Skeletal muscle tissue (tissue), 3 donors: ENCODE measurements at regions not wholly inside any gene's neighbourhood (a gene's known extent, or its start where the extent isn't known, plus 50 kb on each side); places are given as distances from the start of the nearest gene placed in this dataset.

Experiments used
- H3K27ac ChIP-seq: one replicate; pipeline ENCODE4 v1.7.0; 2013; ENCODE audit warnings: mild to moderate bottlenecking, low read depth, low read length, inconsistent platforms
- H3K27me3 ChIP-seq, 3 donors: one replicate each; pipeline ENCODE4 v1.7.0; 2013; ENCODE audit warnings: low read length in 3 of 3; ENCODE audit not compliant: control insufficient read depth in 3 of 3, insufficient read depth in 3 of 3
- H3K36me3 ChIP-seq, 3 donors: one replicate each; pipeline ENCODE4 v1.7.0; 2013; ENCODE audit warnings: low read length in 3 of 3; ENCODE audit not compliant: control insufficient read depth in 3 of 3, insufficient read depth in 3 of 3
- H3K4me1 ChIP-seq, 3 donors: one replicate each; pipeline ENCODE4 v1.7.0; 2013; ENCODE audit warnings: low read length in 3 of 3, mild to moderate bottlenecking in 3 of 3; ENCODE audit not compliant: control insufficient read depth in 3 of 3, insufficient read depth in 3 of 3
- H3K4me3 ChIP-seq, 3 donors: one replicate each; pipeline ENCODE4 v1.7.0; 2013; ENCODE audit warnings: low read length in 3 of 3
- H3K9ac ChIP-seq, 3 donors: one replicate each; pipeline ENCODE4 v1.7.0; 2013; ENCODE audit warnings: low read length in 3 of 3, mild to moderate bottlenecking in 3 of 3, moderate library complexity in 2 of 3, low read depth in 1 of 3
- H3K9me3 ChIP-seq, 3 donors: one replicate each; pipeline ENCODE4 v1.7.0; 2013; ENCODE audit warnings: low read length in 3 of 3; ENCODE audit not compliant: control insufficient read depth in 3 of 3
- donor health status: Osteomylitis.

DNA sequence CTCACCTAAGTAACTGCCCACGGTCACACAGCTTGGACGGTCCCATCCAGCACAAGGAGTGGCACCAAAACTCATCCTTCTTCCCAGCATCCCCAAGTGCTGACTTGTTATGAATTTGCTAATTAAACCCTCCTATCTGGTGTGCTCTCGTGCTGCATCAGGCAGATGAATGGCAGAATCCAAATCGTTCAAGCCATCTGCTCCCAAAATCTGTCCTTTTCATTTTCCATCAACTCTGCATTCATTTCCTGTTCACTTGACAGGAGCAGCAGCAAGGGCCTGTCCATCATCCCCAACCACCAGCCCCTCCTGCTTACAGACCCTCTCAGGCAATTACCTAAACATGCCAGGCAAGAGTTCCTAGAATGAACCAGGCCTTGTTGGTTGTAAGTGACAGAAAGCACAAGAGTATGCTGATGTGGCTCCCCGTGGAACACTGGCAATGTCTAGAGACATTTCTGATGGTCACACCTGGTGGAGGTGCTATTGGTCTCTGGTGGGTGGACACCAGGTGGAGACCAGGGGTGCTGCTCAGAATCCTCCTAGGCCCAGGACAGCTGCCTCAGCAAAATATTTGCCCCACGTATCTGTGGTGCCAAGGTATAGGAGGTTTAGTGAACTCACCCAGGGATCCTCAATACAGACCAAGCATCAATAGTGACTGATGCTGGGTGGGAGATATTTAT, 832.5 kb downstream of the TBC1D22A start:
- Histone ChIP-seq H3K9ac (no peak overlapping the region), H3K27ac (no peak overlapping the region), H3K4me1 (no peaks in the 10 kb centered on the region), H3K36me3 (no peaks in the 10 kb centered on the region), H3K27me3 (peaks cover 0 to 20% (median 2%) of the 10 kb centered on the region in 3 donors), H3K4me3 (no peak overlapping the region), H3K9me3 (no peaks in the 10 kb centered on the region)

DNA sequence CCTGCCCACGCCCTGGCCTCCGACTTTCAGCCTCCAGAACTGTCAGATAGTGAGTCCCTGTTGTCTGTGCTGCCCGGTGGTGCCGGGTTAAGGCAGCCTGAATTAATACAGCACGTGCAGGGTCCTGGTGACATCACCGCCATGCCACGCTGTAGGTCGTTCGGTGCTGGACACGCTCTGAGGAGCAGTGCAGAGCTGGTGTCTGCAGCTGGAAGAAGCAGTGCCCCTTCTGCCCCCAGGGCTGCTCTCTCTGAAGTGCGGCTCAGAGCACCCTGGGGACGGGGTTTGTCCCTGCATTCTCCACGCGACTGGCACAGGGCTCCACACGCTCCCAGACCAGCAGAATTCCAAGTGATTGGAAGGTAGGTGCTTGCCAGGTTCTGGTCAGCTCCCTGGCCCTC, 831.5 kb downstream of the TBC1D22A start:
- H3K4me3 ChIP-seq: no peak overlapping the region
- no peak overlapping the region for H3K9ac ChIP-seq
- no peak overlapping the region for H3K27ac ChIP-seq
- peaks cover 0 to 20% (median 2%) of the 10 kb centered on the region in 3 donors for H3K27me3 ChIP-seq
- no peaks in the 10 kb centered on the region for H3K4me1 ChIP-seq
- H3K9me3 ChIP-seq: no peaks in the 10 kb centered on the region
- no peaks in the 10 kb centered on the region for H3K36me3 ChIP-seq

DNA sequence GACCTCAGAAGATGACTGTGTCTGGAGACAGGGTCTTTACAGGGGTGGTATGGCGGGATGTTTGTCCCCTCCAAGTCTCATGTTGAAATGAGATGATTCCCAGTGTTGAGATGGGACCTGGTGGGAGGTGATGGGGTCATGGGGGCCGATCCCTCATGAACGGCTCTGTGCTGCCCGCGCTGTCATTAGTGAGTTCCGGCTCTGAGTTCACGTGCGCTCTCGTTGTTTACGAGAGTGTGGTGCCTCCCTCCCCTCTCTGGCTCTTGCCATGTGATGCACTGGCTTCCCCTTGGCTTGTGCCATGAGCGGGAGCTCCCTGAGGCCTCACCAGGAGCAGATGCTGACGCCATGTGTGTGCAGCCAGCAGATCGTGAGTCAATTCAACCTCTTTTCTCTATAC, 830.8 kb downstream of the TBC1D22A start:
- H3K9ac ChIP-seq: no peak overlapping the region
- H3K27me3 ChIP-seq: peaks cover 0 to 25% (median 2%) of the 10 kb centered on the region in 3 donors
- no peaks in the 10 kb centered on the region for H3K4me1 ChIP-seq
- H3K27ac ChIP-seq: no peak overlapping the region
- no peaks in the 10 kb centered on the region for H3K9me3 ChIP-seq
- no peak overlapping the region for H3K4me3 ChIP-seq
- no peaks in the 10 kb centered on the region for H3K36me3 ChIP-seq

DNA sequence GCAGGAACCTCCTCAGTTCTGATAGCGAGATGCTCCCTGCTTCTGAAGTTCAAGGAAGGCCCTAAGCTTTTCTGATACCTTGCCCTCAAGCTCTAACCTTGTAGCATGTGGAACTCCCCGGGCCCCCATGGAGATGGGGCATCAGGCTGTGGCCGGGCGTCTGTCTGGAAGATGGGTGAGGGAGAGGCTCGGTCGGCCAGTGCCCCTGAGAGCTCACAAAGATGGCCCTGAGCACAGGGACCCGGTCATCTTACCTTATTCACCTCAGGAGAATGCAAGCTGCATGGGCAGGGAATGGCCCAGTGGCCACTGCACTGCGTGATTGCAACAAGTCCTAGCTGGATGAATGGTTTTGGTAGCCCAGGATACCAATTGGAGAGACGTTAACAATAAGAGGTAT, 830.3 kb downstream of the TBC1D22A start:
- Histone ChIP-seq H3K4me3 (no peak overlapping the region), H3K27me3 (peaks cover 0 to 25% (median 2%) of the 10 kb centered on the region in 3 donors), H3K36me3 (no peaks in the 10 kb centered on the region)

DNA sequence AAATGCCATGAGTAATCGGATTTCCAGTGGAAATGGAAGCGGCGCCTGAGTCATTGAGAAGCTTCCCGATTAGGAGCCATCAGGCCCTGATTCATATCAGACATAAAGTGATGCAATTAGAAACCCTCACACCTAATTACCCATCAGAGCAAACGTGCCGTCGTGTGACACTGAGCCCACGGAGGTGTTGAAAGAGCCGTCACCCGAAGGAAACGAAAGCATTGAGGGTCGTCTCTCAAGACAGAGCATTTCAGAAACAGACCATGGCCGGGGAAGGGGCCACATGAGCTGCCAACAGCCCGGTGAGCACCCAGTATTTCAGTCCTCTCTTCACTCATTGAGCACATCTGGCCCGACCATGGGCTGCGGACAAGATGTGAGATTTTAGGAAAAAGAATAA, 829.3 kb downstream of the TBC1D22A start:
- H3K9me3 ChIP-seq: no peaks in the 10 kb centered on the region
- H3K4me1 ChIP-seq: no peaks in the 10 kb centered on the region
- no peak overlapping the region for H3K9ac ChIP-seq
- H3K27ac ChIP-seq: no peak overlapping the region
- H3K4me3 ChIP-seq: no peak overlapping the region
- no peaks in the 10 kb centered on the region for H3K36me3 ChIP-seq
- H3K27me3 ChIP-seq: peaks cover 0 to 21% (median 2%) of the 10 kb centered on the region in 3 donors

More for the DNA sequence above, 830.3 kb downstream of the TBC1D22A start:
- Histone ChIP-seq H3K9ac (no peak overlapping the region), H3K9me3 (no peaks in the 10 kb centered on the region), H3K27ac (no peak overlapping the region), H3K4me1 (no peaks in the 10 kb centered on the region)

DNA sequence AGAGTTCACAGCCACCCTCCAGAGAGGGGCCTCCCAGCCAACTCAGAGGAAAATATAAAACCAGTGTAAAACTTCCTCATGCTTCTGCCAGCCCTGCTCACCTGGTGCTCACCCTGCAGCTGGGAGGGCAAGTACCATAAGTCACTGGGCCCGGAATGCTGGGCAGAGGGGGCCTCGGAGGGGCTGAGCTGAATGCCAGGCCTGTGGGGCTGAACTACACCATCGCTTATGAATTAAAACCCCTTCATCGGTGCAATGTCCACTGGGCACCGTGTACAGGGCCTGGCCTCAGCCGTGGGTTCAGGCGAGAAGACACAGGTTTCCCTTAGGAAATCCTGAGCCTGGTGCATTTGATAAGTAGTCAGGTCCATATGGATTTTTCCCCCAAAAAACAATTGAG, 828.6 kb downstream of the TBC1D22A start:
- Histone ChIP-seq H3K9me3 (no peaks in the 10 kb centered on the region), H3K4me3 (no peak overlapping the region), H3K9ac (no peak overlapping the region), H3K36me3 (no peaks in the 10 kb centered on the region), H3K27me3 (peaks cover 0 to 21% (median 0%) of the 10 kb centered on the region in 3 donors), H3K4me1 (no peaks in the 10 kb centered on the region), H3K27ac (no peak overlapping the region)

DNA sequence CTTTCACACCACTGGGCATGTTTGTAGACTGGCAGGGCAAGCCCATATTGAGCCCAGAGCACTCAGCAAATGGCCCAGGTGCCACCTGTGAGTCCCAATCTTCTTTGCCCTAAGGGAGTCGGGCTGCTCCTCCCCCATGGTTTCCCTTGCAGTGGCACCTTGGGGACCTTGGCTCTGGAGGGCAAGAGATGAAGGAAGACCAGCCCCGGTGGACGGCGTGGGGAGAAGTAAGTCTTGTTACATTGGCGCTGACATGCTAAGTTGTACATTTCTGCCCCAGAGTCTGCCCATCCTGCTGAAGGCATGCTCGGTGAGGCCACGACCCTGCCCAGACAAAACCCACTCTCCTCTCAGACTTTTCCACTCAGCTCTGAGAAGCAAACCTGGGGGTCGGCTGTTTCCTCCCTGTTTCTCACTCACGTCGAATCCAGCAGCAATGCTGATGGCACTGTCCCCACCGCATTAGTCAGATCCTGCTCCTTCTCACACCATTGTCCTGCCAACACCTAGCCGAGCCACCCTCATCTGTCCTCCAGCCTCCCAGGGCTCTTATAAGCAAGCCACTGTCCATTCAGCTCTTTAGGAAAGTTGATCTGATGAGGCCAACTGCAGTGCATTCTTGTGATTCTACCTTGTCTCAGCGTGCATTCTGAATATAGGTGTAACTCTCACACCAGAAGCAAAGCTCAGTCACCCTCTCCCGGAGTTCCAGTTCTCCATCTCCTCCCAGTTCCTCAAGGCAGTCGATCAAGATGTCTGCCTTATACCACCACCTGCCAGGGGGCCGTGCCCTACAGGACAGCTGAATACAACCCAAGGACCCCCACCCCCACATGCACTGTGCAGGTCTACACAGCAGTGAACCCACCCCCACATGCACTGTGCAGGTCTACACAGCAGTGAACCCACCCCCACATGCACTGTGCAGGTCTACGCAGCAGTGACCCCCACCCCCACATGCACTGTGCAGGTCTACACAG, 827.1 kb downstream of the TBC1D22A start:
- Histone ChIP-seq H3K4me3 (no peak overlapping the region), H3K9ac (no peak overlapping the region), H3K27ac (no peak overlapping the region), H3K9me3 (no peaks in the 10 kb centered on the region), H3K36me3 (no peaks in the 10 kb centered on the region), H3K4me1 (no peaks in the 10 kb centered on the region), H3K27me3 (peaks cover 0 to 20% (median 0%) of the 10 kb centered on the region in 3 donors)

DNA sequence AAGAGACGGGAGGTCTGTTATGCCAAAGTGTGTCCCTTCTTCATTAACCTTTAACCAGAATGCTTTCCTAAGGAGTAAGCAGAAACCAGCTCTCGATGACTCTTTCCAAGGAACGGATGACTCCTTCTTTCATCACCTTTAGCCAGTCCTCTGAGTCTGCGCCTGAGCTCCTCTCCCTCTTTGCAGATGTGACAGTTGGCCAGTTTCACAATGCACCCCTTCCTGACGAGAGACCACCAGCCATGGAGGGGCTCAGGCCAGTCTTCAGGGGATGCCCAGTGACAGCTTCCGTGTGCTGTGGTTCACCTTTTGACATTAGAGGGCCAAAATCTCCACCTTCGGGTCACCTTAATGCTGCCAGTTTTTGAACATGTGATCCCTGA, 826.1 kb downstream of the TBC1D22A start:
- Histone ChIP-seq H3K36me3 (no peaks in the 10 kb centered on the region), H3K4me3 (no peak overlapping the region), H3K27ac (no peak overlapping the region), H3K27me3 (peaks cover 0 to 14% (median 0%) of the 10 kb centered on the region in 3 donors), H3K4me1 (no peaks in the 10 kb centered on the region), H3K9ac (no peak overlapping the region), H3K9me3 (no peaks in the 10 kb centered on the region)

DNA sequence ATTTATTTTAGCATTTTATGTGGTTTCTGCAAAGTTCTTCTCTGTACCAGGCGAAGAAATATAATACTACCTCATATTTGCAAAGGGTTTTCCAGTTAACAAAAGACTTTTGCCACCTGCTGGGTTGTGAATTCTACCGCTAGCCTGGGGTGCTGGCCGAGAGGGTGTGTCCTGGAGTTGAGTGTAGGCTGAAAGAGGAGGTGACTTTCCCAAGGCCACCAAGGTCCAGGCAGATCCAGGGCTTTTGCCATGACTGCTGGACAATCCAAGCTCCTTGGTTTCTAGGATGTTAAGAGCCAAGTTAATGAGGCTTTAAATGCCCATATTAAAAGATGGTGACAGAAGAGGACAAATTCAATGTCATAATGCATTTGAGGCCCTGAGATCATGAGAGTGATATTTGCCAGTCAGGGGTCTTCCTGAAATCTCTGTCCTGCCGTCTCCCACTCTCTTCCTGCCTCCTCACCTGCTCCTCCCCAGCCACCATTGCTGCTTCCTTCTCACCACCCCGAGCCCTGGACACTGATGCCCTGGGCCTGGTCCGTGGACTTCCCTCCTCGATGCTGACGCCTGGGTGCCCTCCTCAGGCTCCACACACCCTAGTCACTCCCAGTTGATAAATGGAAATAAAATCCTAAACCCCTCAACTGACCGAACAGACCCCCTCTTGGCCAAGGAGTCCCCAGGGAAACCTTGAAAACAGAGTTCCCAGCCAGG, 825.6 kb downstream of the TBC1D22A start:
- Histone ChIP-seq H3K4me3 (no peak overlapping the region), H3K4me1 (no peaks in the 10 kb centered on the region), H3K27me3 (peaks cover 0 to 14% (median 0%) of the 10 kb centered on the region in 3 donors), H3K27ac (no peak overlapping the region), H3K36me3 (no peaks in the 10 kb centered on the region), H3K9ac (no peak overlapping the region), H3K9me3 (no peaks in the 10 kb centered on the region)
